ENCODE measurements at regions not wholly inside any gene's neighbourhood (a gene's known extent, or its start where the extent isn't known, plus 50 kb on each side); places are given as distances from the start of the nearest gene placed in this dataset.
"Not testable (repeated sequence)": the region's sequence is repeated elsewhere in the genome, so short reads cannot be mapped to it uniquely, and the experiment has no call there.

DNA sequence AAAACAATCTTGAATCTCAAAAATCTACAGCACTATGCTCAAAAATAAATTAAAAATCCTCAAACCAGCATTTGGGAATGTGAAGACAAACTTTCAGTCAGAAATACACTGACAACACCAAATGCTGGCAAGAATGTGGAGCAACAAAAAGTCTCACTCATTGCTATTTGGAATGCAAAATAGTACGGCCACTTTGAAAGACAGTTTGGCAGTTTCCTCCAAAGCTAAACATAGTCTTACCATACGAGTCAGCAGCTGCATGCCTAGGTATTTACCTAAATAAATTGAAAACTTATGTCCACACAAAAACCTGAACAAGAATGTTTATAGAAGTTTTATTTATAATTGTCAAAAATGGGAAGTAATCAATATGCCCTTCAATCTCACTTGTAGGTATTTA, 904.2 kb upstream of the LRRC4C start:
- Mint-ChIP-seq H3K27ac (no peak overlapping the region), H3K4me3 (no peak overlapping the region), H3K9me3 (peaks cover 11% of the 10 kb centered on the region), H3K4me1 (no peaks in the 10 kb centered on the region), H3K27me3 (no peaks in the 10 kb centered on the region), H3K36me3 (no peaks in the 10 kb centered on the region)
- DNase-seq (ENCODE audit: low spot score in 2 of 2) (no peak), ATAC-seq (ENCODE audit: low read depth) (no peak)

DNA sequence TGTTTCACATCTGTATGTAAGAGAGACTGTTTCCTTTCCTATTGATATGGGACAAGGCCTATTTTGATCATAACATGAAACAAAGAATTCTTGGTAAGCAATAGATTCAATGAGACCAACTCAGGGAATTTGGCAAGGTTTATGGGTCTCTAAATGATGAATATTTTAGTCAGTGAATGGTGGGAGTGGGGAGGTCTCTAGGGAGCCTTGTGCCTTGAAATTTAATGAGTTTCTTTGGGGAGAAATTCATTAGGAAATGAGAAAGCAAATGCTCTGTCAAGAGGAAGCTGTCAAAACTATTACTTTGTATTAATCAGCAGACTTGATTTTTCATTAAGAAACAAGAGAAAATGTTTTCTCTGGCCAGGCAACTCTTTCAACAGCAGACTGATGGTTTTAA, 921.7 kb upstream of the API5 start:
- Mint-ChIP-seq H3K36me3 (no peaks in the 10 kb centered on the region), H3K27ac (no peak overlapping the region), H3K9me3 (no peaks in the 10 kb centered on the region), H3K4me3 (no peak overlapping the region), H3K4me1 (no peaks in the 10 kb centered on the region), H3K27me3 (no peaks in the 10 kb centered on the region)
- ATAC-seq (ENCODE audit: low read depth) (no peak), DNase-seq (ENCODE audit: low spot score in 2 of 2) (no peak)

DNA sequence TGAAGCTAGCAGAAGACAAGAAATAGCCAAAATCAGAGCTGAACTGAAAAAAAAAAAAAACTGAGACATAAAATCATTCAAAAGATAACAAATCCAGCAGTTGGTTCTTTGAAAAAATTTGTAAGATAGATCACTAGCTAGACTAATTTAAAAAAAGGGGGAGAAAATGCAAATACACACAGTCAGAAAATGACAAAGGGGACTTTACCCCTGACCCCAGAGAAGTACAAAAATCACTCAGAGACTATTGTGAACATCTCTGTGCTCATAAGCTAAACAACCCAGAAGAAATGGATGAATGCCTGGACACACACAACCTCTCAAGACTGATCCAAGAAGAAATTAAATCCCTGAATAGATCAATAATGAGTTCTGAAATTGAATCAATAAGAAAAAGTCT, 914.3 kb upstream of the API5 start:
- H3K27ac Mint-ChIP-seq, result no peak overlapping the region
- H3K4me1 Mint-ChIP-seq, result no peaks in the 10 kb centered on the region
- no peaks in the 10 kb centered on the region for H3K27me3 Mint-ChIP-seq
- H3K4me3 Mint-ChIP-seq, result no peak overlapping the region
- ATAC-seq (ENCODE audit: low read depth) (no peak), DNase-seq (ENCODE audit: low spot score in 2 of 2) (no peak)
- peaks cover 3% of the 10 kb centered on the region for H3K9me3 Mint-ChIP-seq
- no peaks in the 10 kb centered on the region for H3K36me3 Mint-ChIP-seq

DNA sequence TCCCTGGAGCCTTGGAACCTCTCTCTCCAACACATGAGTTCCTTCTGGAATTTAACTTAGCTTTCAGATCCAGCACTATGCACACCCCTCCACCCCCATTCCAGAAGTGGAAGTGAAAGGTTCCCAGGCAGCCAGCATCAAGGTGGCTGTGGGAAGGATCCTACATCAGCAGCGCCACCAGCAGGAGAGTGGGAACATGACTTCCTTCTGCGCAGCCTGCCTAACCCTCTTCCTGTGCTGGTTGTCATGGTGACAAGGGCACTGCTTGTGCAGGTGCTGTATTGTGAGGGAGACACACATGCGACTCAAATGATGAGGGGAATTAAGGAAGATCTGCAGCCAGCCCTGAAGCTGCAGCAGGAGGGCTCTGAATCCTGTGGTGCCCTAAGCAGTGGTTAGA, 904.5 kb upstream of the API5 start:
- DNase-seq (ENCODE audit: low spot score in 2 of 2) (no peak), ATAC-seq (ENCODE audit: low read depth) (peak; percentile 26)
- Mint-ChIP-seq H3K9me3 (peaks cover 2% of the 10 kb centered on the region), H3K4me1 (no peaks in the 10 kb centered on the region), H3K4me3 (no peak overlapping the region), H3K27me3 (no peaks in the 10 kb centered on the region), H3K27ac (no peak overlapping the region), H3K36me3 (no peaks in the 10 kb centered on the region)

DNA sequence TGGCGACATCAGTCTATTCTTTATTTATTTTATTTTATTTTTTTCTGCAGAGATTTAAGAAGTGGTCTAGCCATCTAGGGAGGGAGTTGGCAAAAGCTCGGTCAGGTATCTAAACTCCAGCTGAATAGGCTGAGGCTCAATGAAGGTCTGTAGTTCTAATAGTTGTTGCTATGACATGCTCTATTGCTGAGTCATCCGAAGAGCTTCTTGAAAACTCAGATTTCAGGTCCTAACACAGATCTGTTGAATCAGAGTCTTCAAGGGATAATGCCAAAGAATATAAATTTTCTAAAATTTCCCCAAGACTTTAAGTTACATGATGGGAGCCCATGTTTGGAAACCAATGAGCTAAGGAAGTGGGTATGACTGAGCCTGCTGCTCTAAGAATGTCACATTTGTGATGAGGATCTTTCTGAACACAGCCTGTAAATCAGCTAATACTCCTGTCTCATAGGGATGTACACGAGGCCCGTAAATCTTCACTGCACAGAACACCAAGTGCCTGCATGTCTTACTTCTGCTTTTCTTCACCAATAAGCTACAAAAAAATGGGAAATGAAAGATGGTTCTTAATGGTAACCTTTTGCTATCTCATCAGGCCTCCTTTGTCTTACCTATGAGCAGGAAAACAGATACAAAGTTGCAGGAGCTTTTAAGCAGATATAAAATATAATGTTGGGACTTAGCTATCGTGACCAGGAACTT, 901.4 kb upstream of the API5 start:
- ATAC-seq (ENCODE audit: low read depth) (peak; percentile 59), DNase-seq (ENCODE audit: low spot score in 2 of 2) (no peak)
- H3K9me3 Mint-ChIP-seq, result peaks cover 2% of the 10 kb centered on the region
- H3K36me3 Mint-ChIP-seq, result no peaks in the 10 kb centered on the region
- H3K27ac Mint-ChIP-seq, result no peak overlapping the region
- H3K27me3 Mint-ChIP-seq, result no peaks in the 10 kb centered on the region
- H3K4me1 Mint-ChIP-seq, result no peaks in the 10 kb centered on the region
- no peak overlapping the region for H3K4me3 Mint-ChIP-seq

DNA sequence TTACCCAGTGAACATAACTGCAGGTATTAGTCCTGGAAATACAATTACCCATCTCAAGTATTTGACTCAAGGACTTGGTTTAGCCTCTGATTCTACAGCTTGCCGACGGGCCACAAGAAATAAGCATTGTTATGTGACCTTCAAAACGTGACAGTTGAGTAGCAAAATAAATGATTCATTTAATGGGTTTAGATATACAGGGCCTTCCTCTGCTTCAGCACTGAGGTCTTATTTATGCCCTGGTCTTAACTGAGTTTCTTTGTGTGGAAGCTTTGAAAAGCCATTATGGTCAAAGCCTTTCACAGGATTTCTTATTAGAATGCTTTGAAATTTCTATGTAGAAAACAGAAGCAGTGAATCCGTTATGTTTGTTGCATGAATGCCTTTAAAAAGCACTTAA, 899.2 kb upstream of the API5 start:
- H3K27ac Mint-ChIP-seq, result no peak overlapping the region
- H3K27me3 Mint-ChIP-seq, result no peaks in the 10 kb centered on the region
- no peak for ATAC-seq (ENCODE audit: low read depth)
- no peaks in the 10 kb centered on the region for H3K36me3 Mint-ChIP-seq
- DNase-seq (ENCODE audit: low spot score in 2 of 2), result no peak
- no peaks in the 10 kb centered on the region for H3K4me1 Mint-ChIP-seq
- no peak overlapping the region for H3K4me3 Mint-ChIP-seq
- peaks cover 2% of the 10 kb centered on the region for H3K9me3 Mint-ChIP-seq

DNA sequence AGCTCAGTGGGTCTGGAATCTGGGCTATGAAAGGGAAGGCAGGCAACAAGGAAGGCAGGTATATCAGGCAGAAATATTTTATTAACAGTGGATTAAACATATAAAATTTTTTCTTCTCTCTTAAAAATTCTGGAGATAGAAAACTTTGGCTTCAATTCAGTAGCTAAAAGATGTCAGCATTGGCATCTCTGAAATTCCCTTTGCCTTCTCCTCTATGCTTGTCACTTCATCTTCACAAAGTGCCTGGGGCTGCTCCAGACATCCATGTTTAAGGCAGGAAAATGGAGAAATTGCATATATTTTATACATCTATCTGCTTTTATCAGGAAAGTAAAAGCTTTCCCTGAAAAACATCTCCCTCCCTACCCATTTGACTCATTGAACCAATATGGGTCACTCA, 894.1 kb upstream of the API5 start:
- H3K4me3 Mint-ChIP-seq, result no peak overlapping the region
- H3K27me3 Mint-ChIP-seq, result no peaks in the 10 kb centered on the region
- ATAC-seq (ENCODE audit: low read depth) (no peak), DNase-seq (ENCODE audit: low spot score in 2 of 2) (no peak)
- no peaks in the 10 kb centered on the region for H3K36me3 Mint-ChIP-seq
- H3K4me1 Mint-ChIP-seq, result no peaks in the 10 kb centered on the region
- H3K27ac Mint-ChIP-seq, result no peak overlapping the region
- peaks cover 2% of the 10 kb centered on the region for H3K9me3 Mint-ChIP-seq

DNA sequence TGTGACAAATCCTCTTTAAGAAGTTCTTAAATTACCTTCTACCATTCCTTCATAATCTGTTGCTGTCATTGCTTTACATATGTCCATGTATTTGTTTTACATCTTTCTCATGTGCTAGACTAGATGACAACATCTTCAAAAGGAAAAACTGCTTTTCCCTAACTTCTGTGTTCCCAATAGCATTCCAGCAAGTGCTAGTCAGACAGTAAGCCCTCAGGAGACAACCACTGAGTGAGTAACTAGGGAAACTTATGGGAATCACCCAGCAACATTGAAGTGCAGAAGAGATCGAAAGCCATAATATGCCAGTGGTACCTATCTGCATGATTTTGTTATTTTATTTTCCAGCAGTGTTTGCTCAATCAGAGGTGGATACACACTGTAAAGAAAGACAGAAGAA, 889.7 kb upstream of the API5 start:
- no peaks in the 10 kb centered on the region for H3K4me1 Mint-ChIP-seq
- H3K27me3 Mint-ChIP-seq, result no peaks in the 10 kb centered on the region
- no peaks in the 10 kb centered on the region for H3K9me3 Mint-ChIP-seq
- H3K27ac Mint-ChIP-seq, result no peak overlapping the region
- no peaks in the 10 kb centered on the region for H3K36me3 Mint-ChIP-seq
- DNase-seq (ENCODE audit: low spot score in 2 of 2), result no peak
- ATAC-seq (ENCODE audit: low read depth), result no peak
- H3K4me3 Mint-ChIP-seq, result no peak overlapping the region

DNA sequence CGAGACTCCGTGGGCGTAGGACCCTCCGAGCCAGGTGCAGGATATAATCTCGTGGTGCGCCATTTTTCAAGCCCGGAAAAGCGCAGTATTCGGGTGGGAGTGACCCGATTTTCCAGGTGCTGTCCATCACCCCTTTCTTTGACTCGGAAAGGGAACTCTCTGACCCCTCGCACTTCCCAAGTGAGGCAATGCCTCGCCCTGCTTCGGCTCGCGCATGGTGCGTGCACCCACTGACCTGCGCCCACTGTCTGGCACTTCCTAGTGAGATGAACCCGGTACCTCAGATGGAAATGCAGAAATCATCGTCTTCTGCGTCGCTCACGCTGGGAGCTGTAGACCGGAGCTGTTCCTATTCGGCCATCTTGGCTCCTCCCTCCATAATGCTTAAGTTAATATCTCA, 876.9 kb upstream of the API5 start:
- H3K27me3 Mint-ChIP-seq; H3K9me3 Mint-ChIP-seq; DNase-seq (ENCODE audit: low spot score in 2 of 2); H3K27ac Mint-ChIP-seq; H3K4me3 Mint-ChIP-seq; H3K36me3 Mint-ChIP-seq; ATAC-seq (ENCODE audit: low read depth); H3K4me1 Mint-ChIP-seq: not testable (repeated sequence)

DNA sequence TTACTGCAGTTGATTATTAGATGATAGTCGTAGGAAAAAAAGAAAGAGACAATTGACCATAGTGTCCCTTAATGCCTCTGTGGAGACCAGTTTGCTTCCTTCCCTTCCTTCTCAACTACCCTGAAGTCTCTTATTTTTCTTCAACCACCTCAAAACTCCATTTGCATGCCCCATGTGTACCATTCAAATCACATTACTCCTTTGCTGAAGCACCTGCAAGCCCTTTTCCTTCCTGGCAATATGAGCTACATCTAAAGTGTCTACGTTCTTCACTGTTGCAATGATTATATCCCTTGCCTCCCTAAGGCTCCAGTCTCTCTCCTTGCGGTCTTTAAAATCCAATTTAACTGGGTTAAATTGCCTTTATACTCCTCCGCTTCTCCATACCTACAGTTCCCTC, 867.4 kb upstream of the API5 start:
- ATAC-seq (ENCODE audit: low read depth) (no peak), DNase-seq (ENCODE audit: low spot score in 2 of 2) (no peak)
- Mint-ChIP-seq H3K36me3 (no peaks in the 10 kb centered on the region), H3K4me3 (no peak overlapping the region), H3K27ac (no peak overlapping the region), H3K4me1 (no peaks in the 10 kb centered on the region), H3K9me3 (peaks cover 9% of the 10 kb centered on the region), H3K27me3 (no peaks in the 10 kb centered on the region)

DNA sequence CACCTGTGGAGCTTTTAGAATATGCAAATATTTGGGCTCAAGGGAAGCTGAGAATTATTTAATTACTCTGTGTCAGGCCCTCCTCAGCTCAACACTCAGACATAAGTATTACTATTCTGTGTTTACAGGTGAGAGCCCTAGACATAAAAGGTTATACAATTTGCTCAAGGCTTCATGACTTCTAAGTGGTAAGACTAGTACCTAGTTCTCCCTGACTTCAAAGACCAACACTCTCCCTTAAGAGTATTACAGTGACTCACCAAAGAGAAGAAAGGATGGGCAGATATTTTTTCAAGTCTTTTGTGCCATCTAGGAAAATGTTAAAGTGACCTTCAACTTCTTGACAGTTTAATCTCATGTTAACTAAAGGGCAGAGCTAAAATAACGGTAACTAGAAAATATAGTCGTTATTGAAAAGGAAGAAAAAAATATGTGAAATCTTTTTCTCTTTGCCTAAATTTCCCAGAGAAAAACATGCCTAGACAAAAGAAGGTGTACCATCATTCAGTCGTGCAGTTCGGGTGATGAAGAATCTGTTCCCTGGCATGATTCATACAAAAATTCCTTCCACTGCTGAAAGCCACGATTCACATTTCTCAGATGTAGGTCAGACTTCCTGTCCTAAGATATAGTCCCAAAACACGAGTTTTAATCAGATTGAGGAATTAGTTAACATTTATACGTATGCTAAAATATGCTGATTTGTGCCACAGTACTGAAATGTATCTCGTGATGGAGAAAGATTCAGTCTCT, 849.1 kb upstream of the API5 start:
- no peak overlapping the region for H3K27ac Mint-ChIP-seq
- no peaks in the 10 kb centered on the region for H3K36me3 Mint-ChIP-seq
- no peaks in the 10 kb centered on the region for H3K4me1 Mint-ChIP-seq
- H3K4me3 Mint-ChIP-seq, result no peak overlapping the region
- ATAC-seq (ENCODE audit: low read depth) (no peak), DNase-seq (ENCODE audit: low spot score in 2 of 2) (no peak)
- peaks cover 3% of the 10 kb centered on the region for H3K9me3 Mint-ChIP-seq
- no peaks in the 10 kb centered on the region for H3K27me3 Mint-ChIP-seq

DNA sequence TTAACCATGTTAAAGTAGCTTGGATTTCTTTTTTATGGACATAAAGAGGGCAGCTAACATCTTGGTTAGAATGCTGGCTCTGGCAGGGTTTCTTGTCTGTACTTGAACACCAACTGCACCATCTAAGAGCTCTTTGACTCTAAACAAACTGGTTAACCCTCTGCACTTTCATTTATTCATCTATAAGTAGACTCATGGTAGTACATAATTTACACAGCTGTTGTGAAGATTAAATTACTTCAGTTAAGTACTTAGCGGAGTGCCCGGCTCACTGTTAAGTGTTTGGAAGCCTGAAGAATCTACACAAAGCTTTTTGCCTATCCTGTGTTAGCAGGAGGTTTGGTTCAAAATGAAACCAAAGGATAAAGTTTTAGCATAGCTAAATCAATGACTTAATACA, 846.2 kb upstream of the API5 start:
- Mint-ChIP-seq H3K9me3 (peaks cover 3% of the 10 kb centered on the region), H3K27me3 (no peaks in the 10 kb centered on the region), H3K4me3 (no peak overlapping the region), H3K4me1 (no peaks in the 10 kb centered on the region), H3K36me3 (no peaks in the 10 kb centered on the region), H3K27ac (no peak overlapping the region)
- DNase-seq (ENCODE audit: low spot score in 2 of 2) (no peak), ATAC-seq (ENCODE audit: low read depth) (no peak)

DNA sequence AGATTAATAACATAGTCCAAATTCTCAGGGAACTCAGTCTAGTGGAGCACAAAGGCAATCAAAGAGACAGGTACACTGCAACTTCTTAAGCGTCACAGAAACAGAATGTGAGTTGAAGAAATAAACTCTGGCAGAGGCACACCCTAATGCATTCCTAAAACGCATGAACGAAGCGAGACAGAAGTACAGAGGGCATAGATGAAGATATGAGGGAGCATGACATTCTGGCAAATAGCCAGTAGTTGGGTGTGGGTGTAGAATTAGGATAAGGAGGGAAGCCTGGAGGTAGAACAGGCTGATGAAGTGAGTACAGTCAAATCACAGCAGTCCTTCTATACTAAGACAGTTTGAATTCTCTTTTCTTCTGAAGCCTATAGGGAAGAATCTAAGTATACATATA, 838.7 kb upstream of the API5 start:
- Mint-ChIP-seq H3K36me3 (no peaks in the 10 kb centered on the region), H3K9me3 (peaks cover 8% of the 10 kb centered on the region), H3K27me3 (no peaks in the 10 kb centered on the region), H3K4me3 (no peak overlapping the region), H3K27ac (no peak overlapping the region), H3K4me1 (peaks cover 2% of the 10 kb centered on the region)
- DNase-seq (ENCODE audit: low spot score in 2 of 2) (no peak), ATAC-seq (ENCODE audit: low read depth) (no peak)

DNA sequence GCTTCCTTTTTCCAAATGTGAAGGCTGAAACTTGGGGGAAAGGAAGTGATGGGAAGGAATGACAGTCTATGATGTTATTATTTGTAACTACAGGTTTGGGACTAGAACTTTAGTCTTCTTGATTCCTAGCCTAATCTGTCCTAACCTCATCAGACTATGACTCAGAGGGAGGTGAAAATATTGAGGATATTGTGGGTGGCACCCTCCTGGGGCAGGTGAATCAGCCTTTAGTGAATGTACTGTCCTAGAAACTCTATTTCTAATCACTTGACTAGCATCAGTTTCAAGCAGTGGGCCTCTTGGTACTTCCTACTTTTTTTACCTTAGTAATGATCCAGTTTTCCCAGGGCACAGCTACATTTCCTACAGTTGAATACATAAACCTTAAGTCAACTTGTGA, 829.0 kb upstream of the API5 start:
- Mint-ChIP-seq H3K4me3 (no peak overlapping the region), H3K36me3 (no peaks in the 10 kb centered on the region), H3K4me1 (no peaks in the 10 kb centered on the region), H3K27ac (no peak overlapping the region), H3K9me3 (peaks cover 17% of the 10 kb centered on the region), H3K27me3 (no peaks in the 10 kb centered on the region)
- DNase-seq (ENCODE audit: low spot score in 2 of 2) (no peak), ATAC-seq (ENCODE audit: low read depth) (no peak)

DNA sequence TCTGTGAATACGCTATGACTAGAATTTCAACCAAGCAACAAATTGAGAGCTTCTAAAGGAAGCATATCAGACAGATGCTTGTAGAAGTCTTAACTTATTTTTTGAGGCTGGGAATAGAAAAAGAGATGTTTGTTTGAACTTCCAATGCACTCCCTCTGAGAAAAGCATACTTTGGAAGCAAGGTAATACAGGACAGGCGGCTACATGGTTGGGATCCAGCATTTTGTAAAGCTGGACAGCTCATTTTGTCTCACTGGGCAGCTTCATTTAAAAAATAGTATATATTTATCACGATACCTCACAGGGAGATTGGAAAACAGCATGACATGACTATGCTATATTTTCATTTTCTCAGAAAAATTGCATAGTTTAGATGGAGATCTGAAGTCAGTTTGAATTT, 821.3 kb upstream of the API5 start:
- Mint-ChIP-seq H3K4me3 (no peak overlapping the region), H3K27me3 (no peaks in the 10 kb centered on the region), H3K36me3 (no peaks in the 10 kb centered on the region), H3K4me1 (no peaks in the 10 kb centered on the region), H3K9me3 (peaks cover 1% of the 10 kb centered on the region), H3K27ac (no peak overlapping the region)
- no peak for ATAC-seq (ENCODE audit: low read depth)
- DNase-seq (ENCODE audit: low spot score in 2 of 2), result no peak

Data from memory B cell (primary cell).